NB4 (cell line): ENCODE measurements at regions not wholly inside any gene's neighbourhood (a gene's known extent, or its start where the extent isn't known, plus 50 kb on each side); places are given as distances from the start of the nearest gene placed in this dataset.

Experiments used
- CTCF ChIP-seq: IDR thresholded peaks from one replicate; pipeline ENCODE4 v1.5.1; 2012; ENCODE audit warnings: low read depth, low read length
- MAX ChIP-seq: IDR thresholded peaks from 2 replicates; pipeline ENCODE4 v1.6.1; 2011; ENCODE audit warnings: low read depth, low read length
- MYC ChIP-seq: IDR thresholded peaks from 2 replicates; pipeline ENCODE4 v1.6.1; 2011; ENCODE audit warnings: low read depth, low read length
- POLR2A ChIP-seq: IDR thresholded peaks from 2 replicates; pipeline ENCODE4 v1.6.1; 2011; ENCODE audit warnings: mild to moderate bottlenecking; ENCODE audit not compliant: insufficient read length; ENCODE audit errors: extremely low read depth

- no peak for TF ChIP-seq MAX
- no peak for TF ChIP-seq CTCF
- no peak for TF ChIP-seq POLR2A
- no peak for TF ChIP-seq MYC
Observed at GRCh38 chr6:53717566-53717965, 52.0 kb upstream of the KLHL31 start.
